ENCODE measurements at regions not wholly inside any gene's neighbourhood (a gene's known extent, or its start where the extent isn't known, plus 50 kb on each side); places are given as distances from the start of the nearest gene placed in this dataset.

DNA sequence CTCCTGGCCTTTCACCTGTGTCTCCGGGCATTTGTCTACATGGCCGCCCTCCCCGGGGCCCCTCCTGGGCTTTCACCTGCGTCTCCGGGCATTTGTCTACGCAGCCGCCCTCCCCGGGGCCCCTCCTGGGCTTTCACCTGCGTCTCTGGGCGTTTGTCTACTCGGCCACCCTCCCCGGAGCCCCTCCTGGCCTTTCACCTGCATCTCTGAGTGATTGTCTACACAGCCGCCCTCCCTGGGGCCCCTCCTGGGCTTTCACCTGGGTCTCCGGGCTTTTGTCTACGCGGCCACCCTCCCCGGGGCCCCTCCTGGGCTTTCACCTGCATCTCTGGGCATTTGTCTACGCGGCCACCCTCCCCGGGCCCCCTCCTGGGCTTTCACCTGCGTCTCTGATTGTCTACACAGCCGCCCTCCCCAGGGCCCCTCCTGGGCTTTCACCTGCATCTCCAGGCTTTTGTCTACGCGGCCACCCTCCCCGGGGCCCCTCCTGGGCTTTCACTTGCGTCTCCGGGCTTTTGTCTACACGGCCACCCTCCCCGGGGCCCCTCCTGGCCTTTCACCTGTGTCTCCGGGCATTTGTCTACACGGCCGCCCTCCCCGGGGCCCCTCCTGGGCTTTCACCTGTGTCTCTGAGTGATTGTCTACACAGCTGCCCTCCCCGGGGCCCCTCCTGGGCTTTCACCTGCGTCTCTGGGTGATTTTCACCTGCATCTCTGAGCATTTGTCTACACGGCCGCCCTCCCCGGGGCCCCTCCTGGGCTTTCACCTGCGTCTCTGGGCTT, 68.0 kb upstream of the GALNT9 start:
- no peak for TF ChIP-seq POLR2A (IDR thresholded peaks at IDR 0.05; ENCODE audit: low read length)
- no peak for TF ChIP-seq GATA1 (IDR thresholded peaks at IDR 0.05; ENCODE audit: low read depth, low read length)

Measured in erythroblast (primary cell).